Breast epithelium (tissue), 3 donors: ENCODE measurements at regions not wholly inside any gene's neighbourhood (a gene's known extent, or its start where the extent isn't known, plus 50 kb on each side); places are given as distances from the start of the nearest gene placed in this dataset.

Experiments used
- CTCF ChIP-seq, 3 donors: fragments of 450-650 bp; IDR thresholded peaks; one replicate each; pipeline ENCODE4 v1.5.1; 2016 to 2017; ENCODE audit warnings: antibody characterized with exemption in 3 of 3, mild to moderate bottlenecking in 3 of 3, moderate library complexity in 3 of 3
- POLR2A ChIP-seq: fragments of 450-650 bp; IDR thresholded peaks from one replicate; pipeline ENCODE4 v1.6.1; 2016; ENCODE audit warnings: antibody characterized with exemption, mild to moderate bottlenecking, moderate library complexity

GRCh38 chr13:59000770-59001169 is 1163.0 kb downstream of the DIAPH3 start:
- TF ChIP-seq CTCF (IDR thresholded peaks at IDR 0.05) (no peak), POLR2A (no peak)
